K562 (cell line): ENCODE measurements at regions not wholly inside any gene's neighbourhood (a gene's known extent, or its start where the extent isn't known, plus 50 kb on each side); places are given as distances from the start of the nearest gene placed in this dataset.

Experiments used
- ATAC-seq: fragments of 200-7000 bp; cut with Tn5 transposase; 3 replicates; pipeline ENCODE4 v1.9.1; 2020; ENCODE audit warnings: moderate library complexity
- BruUV-seq: library from RNA; stranded (reverse); fragments of 400-500 nt; replicated peaks from 2 replicates; lab custom pipeline; 2021; lab: Mats Ljungman, UMichigan
- CTCF ChIA-PET: fragments of 300-600 bp; formaldehyde crosslinking; extraction: SDS; loops from one replicate; lab custom pipeline; 2021; ENCODE audit warnings: low intra/inter-chr PET ratio; lab: Yijun Ruan, JAX
- POLR2A ChIA-PET: fragments of 300-600, 350-650 bp; sonication (Branson Sonifier 250); formaldehyde crosslinking; extraction: SDS; loops from one replicate; lab custom pipeline; 2021; ENCODE audit warnings: antibody characterized with exemption, inconsistent platforms; lab: Yijun Ruan, JAX
- DNase-seq, 4 experiments: peaks; one replicate each; pipeline versions ENCODE4 v3.0.0 to v3.0.0-alpha.2; 2011 to 2018; ENCODE audit warnings: low spot score in 3 of 4, mixed read lengths in 3 of 4; ENCODE audit errors: extremely low read depth in 1 of 4
- FAIRE-seq: peaks from 2 replicates; lab custom pipeline; 2011; peaks lifted over from hg19 to GRCh38; lab: Jason Lieb, UNC
- H2AFZ ChIP-seq: 2 replicates; pipeline ENCODE4 v1.6.0; 2011; ENCODE audit warnings: low read depth, low read length, control low read depth, inconsistent platforms
- H3K27ac ChIP-seq: fragments of 200-600 bp; 3 replicates; pipeline ENCODE4 v1.8.0; 2011; ENCODE audit warnings: low read depth, mild to moderate bottlenecking, control low read depth, inconsistent platforms, low read length, moderate library complexity, mixed read lengths; ENCODE audit errors: extremely low read depth
- H3K27me3 ChIP-seq, 2 experiments: fragments of 300-600 bp in 1 of 2; 2 replicates in 1 of 2; 3 replicates in 1 of 2; pipeline versions ENCODE4 v1.6.0 to v1.8.0; 2011; ENCODE audit warnings: inconsistent platforms in 2 of 2, low read length in 2 of 2, mild to moderate bottlenecking in 1 of 2, mixed read lengths in 1 of 2, moderate library complexity in 1 of 2; ENCODE audit not compliant: control insufficient read depth in 2 of 2, insufficient read depth in 2 of 2
- H3K36me3 ChIP-seq: fragments of 300-600 bp; 3 replicates; pipeline ENCODE4 v1.8.0; 2011; ENCODE audit warnings: mild to moderate bottlenecking, low read length, inconsistent platforms; ENCODE audit not compliant: control insufficient read depth, insufficient read depth
- H3K4me1 ChIP-seq, 2 experiments: fragments of 200-600 bp in 1 of 2; replicated peaks in 1 of 2; 2 replicates in 1 of 2; 3 replicates in 1 of 2; pipeline versions ENCODE4 v1.5.1 to v1.8.0; 2011; ENCODE audit warnings: inconsistent platforms in 2 of 2, low read length in 2 of 2, mild to moderate bottlenecking in 1 of 2, mixed read lengths in 1 of 2, moderate library complexity in 1 of 2; ENCODE audit not compliant: control insufficient read depth in 2 of 2, insufficient read depth in 2 of 2
- H3K4me2 ChIP-seq: 2 replicates; pipeline ENCODE4 v1.6.1; 2011; ENCODE audit warnings: low read length, control low read depth, inconsistent platforms, mixed read lengths; ENCODE audit not compliant: insufficient read depth
- H3K4me3 ChIP-seq: fragments of 200-600 bp; sonication (generic), shearing (Covaris generic); 2 replicates; pipeline ENCODE4 v1.5.1; 2016; ENCODE audit warnings: control low read depth, inconsistent platforms
- H3K79me2 ChIP-seq: fragments of 200-600 bp; 3 replicates; pipeline ENCODE4 v1.8.0; 2011; ENCODE audit warnings: low read length, inconsistent platforms; ENCODE audit not compliant: control insufficient read depth, insufficient read depth
- H3K9ac ChIP-seq, 2 experiments: 2 replicates each; pipeline versions ENCODE4 v1.6.0 to v1.6.1; 2011; ENCODE audit warnings: low read depth in 2 of 2, low read length in 2 of 2, control low read depth in 1 of 2, inconsistent platforms in 1 of 2, mild to moderate bottlenecking in 1 of 2, mixed read lengths in 1 of 2; ENCODE audit not compliant: insufficient read depth in 1 of 2
- H3K9me1 ChIP-seq: one replicate; pipeline ENCODE4 v1.6.0; 2011; ENCODE audit warnings: inconsistent platforms, mild to moderate bottlenecking, low read length, moderate library complexity; ENCODE audit not compliant: control insufficient read depth, insufficient read depth
- H3K9me3 ChIP-seq: replicated peaks from 2 replicates; pipeline ENCODE4 v1.5.1; 2011; ENCODE audit warnings: low read depth, low read length, inconsistent platforms; ENCODE audit not compliant: control insufficient read depth, insufficient read depth
- H4K20me1 ChIP-seq: replicated peaks from 2 replicates; pipeline ENCODE4 v1.6.1; 2011; ENCODE audit warnings: low read length, inconsistent platforms, mixed read lengths; ENCODE audit not compliant: control insufficient read depth, insufficient read depth
- ERF ChIP-seq: fragments of 450-650 bp; formaldehyde crosslinking; IDR thresholded peaks from 2 replicates; pipeline ENCODE4 v1.4.0; 2020; ENCODE audit warnings: mild to moderate bottlenecking, mixed read lengths
- MCM5 ChIP-seq: fragments of 450-650 bp; IDR thresholded peaks from 2 replicates; pipeline ENCODE4 v1.6.1; 2016; ENCODE audit warnings: low read depth
- PTBP1 ChIP-seq: fragments of 200-400 bp; formaldehyde crosslinking; IDR thresholded peaks from 2 replicates; pipeline ENCODE4 v1.6.1; 2017; ENCODE audit warnings: low read depth, low read length
- SAFB2 ChIP-seq: fragments of 200-400 bp; formaldehyde crosslinking; IDR thresholded peaks from 2 replicates; pipeline ENCODE4 v1.6.1; 2018; ENCODE audit warnings: borderline replicate concordance, low read length, low read depth, moderate library complexity; ENCODE audit not compliant: severe bottlenecking
- SETDB1 ChIP-seq: IDR thresholded peaks from one replicate; pipeline ENCODE4 v1.6.1; 2012; ENCODE audit warnings: low read length, control low read depth, inconsistent platforms
- ZNF24 ChIP-seq: fragments of 450-650 bp; IDR thresholded peaks from 2 replicates; pipeline ENCODE4 v1.6.1; 2016
- WGBS: fragments of 100-300 bp; shearing (Covaris generic); methylation state at CpG from one replicate; pipeline ENCODE4 v1.1.6; 2016; ENCODE audit warnings: low coverage, mixed read lengths; ENCODE audit not compliant: insufficient coverage; ENCODE audit errors: missing lambda C conversion rate; 5-methylcytosine and 5-hydroxymethylcytosine counted together
- in situ Hi-C: fragments of 300-500 bp; cut with MboI; formaldehyde crosslinking; loops from 4 replicates; pipeline ENCODE4 v1.15.0; 2018; ENCODE audit warnings: inconsistent platforms, mixed read lengths
- intact Hi-C: fragments of 100-400 bp; cut with micrococcal nuclease; formaldehyde crosslinking; loops from 2 replicates; pipeline ENCODE4 v1.14.2; 2022
- TF ChIP-seq, protein P1 (sequence below): sonication (generic); formaldehyde crosslinking; IDR thresholded peaks from 2 replicates; pipeline ENCODE4 v1.9.0; 2022; ENCODE audit warnings: mild to moderate bottlenecking, missing genetic modification reagents
- TF ChIP-seq, protein P2 (sequence below), 2 experiments: fragments of 450-650 bp in 1 of 2; IDR thresholded peaks; 2 replicates each; pipeline ENCODE4 v1.6.1; 2011 to 2017; ENCODE audit warnings: low read depth in 2 of 2, antibody characterized with exemption in 1 of 2, borderline replicate concordance in 1 of 2, low read length in 1 of 2, mild to moderate bottlenecking in 1 of 2, mixed read lengths in 1 of 2; ENCODE audit not compliant: control insufficient read depth in 1 of 2

DNA sequence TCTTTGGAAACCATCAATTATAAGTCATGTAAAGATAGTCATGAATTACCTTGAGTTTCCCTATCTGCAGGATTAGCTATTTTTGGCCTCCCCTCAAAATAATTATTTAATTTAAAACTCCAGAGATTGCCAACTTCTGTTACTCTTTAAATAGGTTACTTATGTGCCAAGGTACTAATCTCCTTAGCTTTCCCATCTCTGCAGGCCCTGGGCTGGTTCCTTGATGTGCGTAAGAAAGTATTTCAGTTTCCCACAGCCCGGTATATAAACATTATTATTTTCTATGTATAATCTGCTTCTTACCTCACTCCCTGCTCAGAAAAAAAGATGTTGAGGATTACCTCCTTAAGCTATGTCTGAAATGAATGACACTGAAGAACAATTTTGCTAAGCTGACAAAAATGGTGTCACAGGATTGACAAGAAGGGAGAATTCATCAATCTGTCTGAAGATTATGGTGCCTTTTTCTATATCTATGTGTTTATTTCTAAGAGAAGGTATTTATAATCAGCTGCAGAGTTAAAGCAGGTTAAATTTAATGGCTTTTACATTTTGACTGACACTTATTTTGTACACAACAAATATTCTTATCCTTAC lies 1697.2 kb upstream of the PCDH20 start (continued):
- TF ChIP-seq, protein P1, sequence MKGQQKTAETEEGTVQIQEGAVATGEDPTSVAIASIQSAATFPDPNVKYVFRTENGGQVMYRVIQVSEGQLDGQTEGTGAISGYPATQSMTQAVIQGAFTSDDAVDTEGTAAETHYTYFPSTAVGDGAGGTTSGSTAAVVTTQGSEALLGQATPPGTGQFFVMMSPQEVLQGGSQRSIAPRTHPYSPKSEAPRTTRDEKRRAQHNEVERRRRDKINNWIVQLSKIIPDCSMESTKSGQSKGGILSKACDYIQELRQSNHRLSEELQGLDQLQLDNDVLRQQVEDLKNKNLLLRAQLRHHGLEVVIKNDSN (CRISPR knock-in tag) = no peak
- TF ChIP-seq MCM5 = no peak

DNA sequence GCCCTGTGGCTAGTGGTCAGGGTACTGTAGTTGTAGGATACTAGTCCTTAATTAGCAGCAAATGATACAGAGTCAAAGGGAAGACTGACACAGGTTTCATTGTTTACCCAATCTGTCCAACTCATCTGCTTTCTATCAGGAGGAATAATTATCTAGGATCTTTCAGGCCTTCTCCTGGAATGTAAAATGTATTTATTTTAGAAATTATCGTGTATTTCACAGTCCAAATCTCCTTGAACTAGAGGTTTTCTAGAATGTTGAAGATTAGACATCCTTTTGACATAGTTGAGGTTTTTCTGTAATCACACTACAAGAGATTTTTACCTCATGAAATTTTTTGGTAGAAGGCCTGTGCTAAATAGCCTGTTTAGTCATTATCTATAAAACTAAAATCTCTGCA lies 1694.8 kb upstream of the PCDH20 start:
- ChIA-PET POLR2A (no interaction called here), CTCF (no interaction called here)
- Histone ChIP-seq H3K9me3 (no peaks in the 10 kb centered on the region), H2AFZ (no peak overlapping the region), H3K27ac (no peak overlapping the region), H3K36me3 (no peaks in the 10 kb centered on the region), H3K9me1 (no peaks in the 10 kb centered on the region), H3K9ac (no peak overlapping the region), H3K4me1 (no peaks in the 10 kb centered on the region), H3K4me2 (no peak overlapping the region), H4K20me1 (no peaks in the 10 kb centered on the region), H3K79me2 (no peaks in the 10 kb centered on the region), H3K27me3 (no peaks in the 10 kb centered on the region), H3K4me3 (no peak overlapping the region)
- DNase-seq (no peak), ATAC-seq (no peak), FAIRE-seq (no peak)
- in situ Hi-C loops = no loop called here
- intact Hi-C loops = no loop called here
- no TSS peak for BruUV-seq
- WGBS = 0% methylated on average over 1 of the region's 1 CpG
- TF ChIP-seq, protein P2, sequence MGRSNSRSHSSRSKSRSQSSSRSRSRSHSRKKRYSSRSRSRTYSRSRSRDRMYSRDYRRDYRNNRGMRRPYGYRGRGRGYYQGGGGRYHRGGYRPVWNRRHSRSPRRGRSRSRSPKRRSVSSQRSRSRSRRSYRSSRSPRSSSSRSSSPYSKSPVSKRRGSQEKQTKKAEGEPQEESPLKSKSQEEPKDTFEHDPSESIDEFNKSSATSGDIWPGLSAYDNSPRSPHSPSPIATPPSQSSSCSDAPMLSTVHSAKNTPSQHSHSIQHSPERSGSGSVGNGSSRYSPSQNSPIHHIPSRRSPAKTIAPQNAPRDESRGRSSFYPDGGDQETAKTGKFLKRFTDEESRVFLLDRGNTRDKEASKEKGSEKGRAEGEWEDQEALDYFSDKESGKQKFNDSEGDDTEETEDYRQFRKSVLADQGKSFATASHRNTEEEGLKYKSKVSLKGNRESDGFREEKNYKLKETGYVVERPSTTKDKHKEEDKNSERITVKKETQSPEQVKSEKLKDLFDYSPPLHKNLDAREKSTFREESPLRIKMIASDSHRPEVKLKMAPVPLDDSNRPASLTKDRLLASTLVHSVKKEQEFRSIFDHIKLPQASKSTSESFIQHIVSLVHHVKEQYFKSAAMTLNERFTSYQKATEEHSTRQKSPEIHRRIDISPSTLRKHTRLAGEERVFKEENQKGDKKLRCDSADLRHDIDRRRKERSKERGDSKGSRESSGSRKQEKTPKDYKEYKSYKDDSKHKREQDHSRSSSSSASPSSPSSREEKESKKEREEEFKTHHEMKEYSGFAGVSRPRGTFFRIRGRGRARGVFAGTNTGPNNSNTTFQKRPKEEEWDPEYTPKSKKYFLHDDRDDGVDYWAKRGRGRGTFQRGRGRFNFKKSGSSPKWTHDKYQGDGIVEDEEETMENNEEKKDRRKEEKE (IDR thresholded peaks at IDR 0.05; ENCODE audit: borderline replicate concordance in 1 of 2, control insufficient read depth in 1 of 2, low read depth in 2 of 2, low read length in 1 of 2) = no peak
- TF ChIP-seq ZNF24 (no peak), SAFB2 (no peak), SETDB1 (no peak), ERF (CRISPR knock-in tag) (no peak), PTBP1 (no peak)
